ENCODE measurements at regions not wholly inside any gene's neighbourhood (a gene's known extent, or its start where the extent isn't known, plus 50 kb on each side); places are given as distances from the start of the nearest gene placed in this dataset.

- no peaks in the 10 kb centered on the region for H3K9me3 ChIP-seq
- ATAC-seq (no peak), DNase-seq (no peak)
- H3K4me1 ChIP-seq (ENCODE audit: low read depth), result no peaks in the 10 kb centered on the region
- intact Hi-C loops (cut with DNase I, micrococcal nuclease), result no loop called here
- no peak overlapping the region for H3K4me3 ChIP-seq
- no peaks in the 10 kb centered on the region for H3K36me3 ChIP-seq (ENCODE audit: low read depth)
- no peak for TF ChIP-seq CTCF (IDR thresholded peaks at IDR 0.05)
Observed at GRCh38 chr18:73479477-73479876, 611.7 kb upstream of the NETO1 start.

- intact Hi-C loops (cut with DNase I, micrococcal nuclease), result no loop called here
Observed at GRCh38 chr18:73478191-73478590, 610.4 kb upstream of the NETO1 start.

GRCh38 chr18:73476031-73476430 lies 608.2 kb upstream of the NETO1 start:
- DNase-seq (no peak), ATAC-seq (no peak)
- TF ChIP-seq CTCF (IDR thresholded peaks at IDR 0.05), result no peak
- H3K4me1 ChIP-seq (ENCODE audit: low read depth), result no peaks in the 10 kb centered on the region
- no peaks in the 10 kb centered on the region for H3K36me3 ChIP-seq (ENCODE audit: low read depth)
- no peaks in the 10 kb centered on the region for H3K9me3 ChIP-seq
- H3K4me3 ChIP-seq, result no peak overlapping the region
- intact Hi-C loops (cut with DNase I, micrococcal nuclease), result no loop called here

More at GRCh38 chr18:73478191-73478590, 610.4 kb upstream of the NETO1 start:
- Histone ChIP-seq H3K4me3 (no peak overlapping the region), H3K36me3 (ENCODE audit: low read depth) (no peaks in the 10 kb centered on the region), H3K4me1 (ENCODE audit: low read depth) (no peaks in the 10 kb centered on the region), H3K9me3 (no peaks in the 10 kb centered on the region)
- no peak for TF ChIP-seq CTCF (IDR thresholded peaks at IDR 0.05)
- ATAC-seq (no peak), DNase-seq (no peak)

- no peak for DNase-seq
- H3K4me3 ChIP-seq, result no peak overlapping the region
- no peaks in the 10 kb centered on the region for H3K36me3 ChIP-seq (ENCODE audit: low read depth)
- no peak for ATAC-seq
- H3K4me1 ChIP-seq (ENCODE audit: low read depth), result no peaks in the 10 kb centered on the region
- intact Hi-C loops (cut with DNase I, micrococcal nuclease), result no loop called here
- TF ChIP-seq CTCF (IDR thresholded peaks at IDR 0.05), result no peak
- no peaks in the 10 kb centered on the region for H3K9me3 ChIP-seq
Observed at GRCh38 chr18:73462092-73462491, 594.3 kb upstream of the NETO1 start.

GRCh38 chr18:73461780-73462059 lies 593.9 kb upstream of the NETO1 start:
- TF ChIP-seq CTCF (IDR thresholded peaks at IDR 0.05), result no peak
- Histone ChIP-seq H3K36me3 (ENCODE audit: low read depth) (no peaks in the 10 kb centered on the region), H3K4me3 (no peak overlapping the region), H3K4me1 (ENCODE audit: low read depth) (no peaks in the 10 kb centered on the region), H3K9me3 (no peaks in the 10 kb centered on the region)
- intact Hi-C loops (cut with DNase I, micrococcal nuclease), result no loop called here
- no peak for ATAC-seq
- no peak for DNase-seq

- TF ChIP-seq CTCF (IDR thresholded peaks at IDR 0.05), result no peak
- DNase-seq (no peak), ATAC-seq (no peak)
- no peaks in the 10 kb centered on the region for H3K9me3 ChIP-seq
- intact Hi-C loops (cut with DNase I, micrococcal nuclease), result no loop called here
- H3K4me1 ChIP-seq (ENCODE audit: low read depth), result no peaks in the 10 kb centered on the region
- no peak overlapping the region for H3K4me3 ChIP-seq
- H3K36me3 ChIP-seq (ENCODE audit: low read depth), result no peaks in the 10 kb centered on the region
Observed at GRCh38 chr18:73461038-73461779, 593.4 kb upstream of the NETO1 start.
